Neural cell (in vitro differentiated cells): ENCODE measurements at regions not wholly inside any gene's neighbourhood (a gene's known extent, or its start where the extent isn't known, plus 50 kb on each side); places are given as distances from the start of the nearest gene placed in this dataset.

ENCODE experiments used
- H2AFZ ChIP-seq: fragments of 200-600, 300-800 bp; sonication (generic), shearing (Covaris generic); 2 replicates; pipeline ENCODE4 v1.6.0; 2014; ENCODE audit warnings: low read depth, mild to moderate bottlenecking, antibody characterized with exemption, low read length, moderate library complexity
- H3F3A ChIP-seq: fragments of 200-600 bp; shearing (Covaris generic); 2 replicates; pipeline ENCODE4 v1.6.1; 2016; ENCODE audit warnings: mild to moderate bottlenecking, moderate library complexity, mixed read lengths, antibody characterized with exemption, low read length; ENCODE audit not compliant: insufficient read depth, poor library complexity, severe bottlenecking
- H3K27ac ChIP-seq: fragments of 200-600, 300-800 bp; sonication (generic), shearing (Covaris generic); 2 replicates; pipeline ENCODE4 v1.5.1; 2014; ENCODE audit warnings: mild to moderate bottlenecking, low read length, moderate library complexity
- H3K27me3 ChIP-seq: fragments of 300-800, 200-600 bp; sonication (generic), shearing (Covaris generic); 2 replicates; pipeline ENCODE4 v1.6.0; 2014; ENCODE audit warnings: mild to moderate bottlenecking, low read depth, low read length, moderate library complexity; ENCODE audit not compliant: insufficient read depth
- H3K36me3 ChIP-seq: fragments of 300-800, 200-600 bp; sonication (generic), shearing (Covaris generic); 2 replicates; pipeline ENCODE4 v1.5.1; 2014; ENCODE audit warnings: mild to moderate bottlenecking, antibody characterized with exemption, low read length, moderate library complexity; ENCODE audit not compliant: insufficient read depth
- H3K4me2 ChIP-seq: fragments of 300-800, 200-600 bp; sonication (generic), shearing (Covaris generic); 2 replicates; pipeline ENCODE4 v1.6.0; 2014; ENCODE audit warnings: mild to moderate bottlenecking, low read length
- H3K4me3 ChIP-seq: fragments of 300-800, 200-600 bp; sonication (generic), shearing (Covaris generic); 2 replicates; pipeline ENCODE4 v1.5.1; 2014; ENCODE audit warnings: mild to moderate bottlenecking, low read length, moderate library complexity
- H3K79me2 ChIP-seq: fragments of 200-600 bp; shearing (Covaris generic); replicated peaks from 2 replicates; pipeline ENCODE4 v1.6.0; 2014; ENCODE audit warnings: mild to moderate bottlenecking, low read length, moderate library complexity; ENCODE audit not compliant: insufficient read depth
- H3K9ac ChIP-seq: fragments of 300-800, 200-600 bp; sonication (generic), shearing (Covaris generic); 2 replicates; pipeline ENCODE4 v1.6.1; 2016; ENCODE audit warnings: mild to moderate bottlenecking, low read length, mixed read lengths
- H3K9me2 ChIP-seq: fragments of 200-600 bp; shearing (Covaris generic); 2 replicates; pipeline ENCODE4 v1.6.1; 2016; ENCODE audit warnings: mild to moderate bottlenecking, low read length, mixed read lengths; ENCODE audit not compliant: insufficient read depth
- H3K9me3 ChIP-seq: fragments of 200-600, 300-800 bp; sonication (generic), shearing (Covaris generic); 2 replicates; pipeline ENCODE4 v1.6.1; 2016; ENCODE audit warnings: mild to moderate bottlenecking, mixed run types, low read length, moderate library complexity, mixed read lengths
- H4K20me1 ChIP-seq: fragments of 200-600 bp; shearing (Covaris generic); 2 replicates; pipeline ENCODE4 v1.6.1; 2016; ENCODE audit warnings: mild to moderate bottlenecking, mixed run types; ENCODE audit not compliant: insufficient read depth
- CTCF ChIP-seq: fragments of 450-650 bp; IDR thresholded peaks from 2 replicates; pipeline ENCODE4 v1.5.1; 2014; ENCODE audit warnings: antibody characterized with exemption, mild to moderate bottlenecking, moderate library complexity; ENCODE audit not compliant: poor library complexity, severe bottlenecking
- EP300 ChIP-seq: fragments of 450-650 bp; conservative IDR thresholded peaks from 2 replicates; pipeline ENCODE4 v1.6.1; 2014; ENCODE audit warnings: antibody characterized with exemption, mild to moderate bottlenecking, moderate library complexity; ENCODE audit not compliant: poor library complexity, severe bottlenecking
- EZH2 ChIP-seq: fragments of 200-600, 300-800 bp; shearing (Covaris generic), sonication (generic); IDR thresholded peaks from 2 replicates; pipeline ENCODE4 v1.6.1; 2014; ENCODE audit warnings: antibody characterized with exemption, low read length, borderline replicate concordance, mild to moderate bottlenecking; ENCODE audit not compliant: insufficient read depth, poor library complexity, severe bottlenecking
- MXI1 ChIP-seq: fragments of 450-650 bp; conservative IDR thresholded peaks from 2 replicates; pipeline ENCODE4 v1.6.1; 2014; ENCODE audit warnings: antibody characterized with exemption, mild to moderate bottlenecking; ENCODE audit not compliant: poor library complexity, severe bottlenecking
- POLR2AphosphoS5 ChIP-seq: IDR thresholded peaks from 2 replicates; pipeline ENCODE4 v1.6.1; 2012
- RAD21 ChIP-seq: fragments of 450-650 bp; conservative IDR thresholded peaks from 2 replicates; pipeline ENCODE4 v1.6.1; 2014; ENCODE audit warnings: antibody characterized with exemption, mild to moderate bottlenecking, moderate library complexity
- REST ChIP-seq: IDR thresholded peaks from 2 replicates; pipeline ENCODE4 v1.6.1; 2012; ENCODE audit warnings: borderline replicate concordance
- SMC3 ChIP-seq: fragments of 450-650 bp; conservative IDR thresholded peaks from 2 replicates; pipeline ENCODE4 v1.6.1; 2014; ENCODE audit warnings: antibody characterized with exemption, mild to moderate bottlenecking, moderate library complexity; ENCODE audit not compliant: poor library complexity
- TAF1 ChIP-seq: IDR thresholded peaks from 2 replicates; pipeline ENCODE4 v1.6.1; 2012; ENCODE audit warnings: low read depth

- Histone ChIP-seq H3K4me3 (no peak overlapping the region), H2AFZ (no peak overlapping the region), H3K36me3 (no peaks in the 10 kb centered on the region), H3F3A (no peaks in the 10 kb centered on the region), H3K27ac (no peak overlapping the region), H3K9me2 (no peaks in the 10 kb centered on the region), H3K9ac (no peak overlapping the region), H3K9me3 (no peaks in the 10 kb centered on the region), H4K20me1 (no peaks in the 10 kb centered on the region), H3K79me2 (no peaks in the 10 kb centered on the region), H3K4me2 (no peak overlapping the region), H3K27me3 (no peaks in the 10 kb centered on the region)
- no peak for TF ChIP-seq SMC3
- no peak for TF ChIP-seq TAF1
- no peak for TF ChIP-seq EZH2
- no peak for TF ChIP-seq REST
- TF ChIP-seq MXI1: no peak
- TF ChIP-seq EP300: no peak
- TF ChIP-seq RAD21: no peak
- no peak for TF ChIP-seq POLR2AphosphoS5
- TF ChIP-seq CTCF: no peak
Measured at GRCh38 chr12:27387473-27387872, 54.8 kb downstream of the BMAL2 start.

GRCh38 chr12:27388650-27389049 lies 56.0 kb downstream of the BMAL2 start:
- Histone ChIP-seq H3K9me3 (no peaks in the 10 kb centered on the region), H3K36me3 (no peaks in the 10 kb centered on the region), H3K79me2 (no peaks in the 10 kb centered on the region), H3K4me3 (no peak overlapping the region), H3K9me2 (no peaks in the 10 kb centered on the region), H3K27ac (no peak overlapping the region), H3F3A (no peaks in the 10 kb centered on the region), H4K20me1 (no peaks in the 10 kb centered on the region), H3K27me3 (no peaks in the 10 kb centered on the region), H3K9ac (no peak overlapping the region), H2AFZ (no peak overlapping the region), H3K4me2 (no peak overlapping the region)
- TF ChIP-seq CTCF (no peak), MXI1 (no peak), RAD21 (no peak), REST (no peak), SMC3 (no peak), TAF1 (no peak), EZH2 (no peak), POLR2AphosphoS5 (no peak), EP300 (no peak)
